Posterior cingulate gyrus (tissue), 11 donors: ENCODE measurements at regions not wholly inside any gene's neighbourhood (a gene's known extent, or its start where the extent isn't known, plus 50 kb on each side); places are given as distances from the start of the nearest gene placed in this dataset.
"Not testable (repeated sequence)": the region's sequence is repeated elsewhere in the genome, so short reads cannot be mapped to it uniquely, and the experiment has no call there.

Experiments
- DNase-seq, 10 donors: peaks; one replicate each; pipeline versions ENCODE4 v3.0.0 to v3.0.0-alpha.2; 2020 to 2021; ENCODE audit warnings: mixed read lengths in 3 of 10
- intact Hi-C: fragments of 100-400 bp; cut with DNase I; formaldehyde crosslinking; loops from one replicate; pipeline ENCODE4 v1.15.1; 2023

DNA sequence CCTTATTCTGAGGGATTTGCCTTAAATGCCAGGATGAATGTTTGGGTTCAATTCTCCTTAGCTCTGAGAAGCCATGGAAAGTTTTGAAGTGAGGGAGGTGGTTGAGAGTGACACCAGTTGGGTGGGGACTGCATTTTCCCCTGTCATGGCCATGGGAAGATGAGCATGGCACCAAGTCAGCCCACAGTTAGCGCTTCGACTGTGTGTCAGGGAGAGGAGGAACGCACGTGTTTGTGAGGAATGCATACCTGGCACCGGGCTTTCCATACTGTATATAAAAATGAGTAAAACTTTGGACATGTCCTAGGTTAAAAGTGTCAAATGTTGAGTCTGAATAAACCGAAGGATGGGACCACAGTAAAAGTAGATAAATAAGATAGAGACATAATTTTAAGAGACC, 187.5 kb upstream of the KL start:
- peak in 1 of 10 donors; percentile 62 for DNase-seq
- intact Hi-C loops = no loop called here

DNA sequence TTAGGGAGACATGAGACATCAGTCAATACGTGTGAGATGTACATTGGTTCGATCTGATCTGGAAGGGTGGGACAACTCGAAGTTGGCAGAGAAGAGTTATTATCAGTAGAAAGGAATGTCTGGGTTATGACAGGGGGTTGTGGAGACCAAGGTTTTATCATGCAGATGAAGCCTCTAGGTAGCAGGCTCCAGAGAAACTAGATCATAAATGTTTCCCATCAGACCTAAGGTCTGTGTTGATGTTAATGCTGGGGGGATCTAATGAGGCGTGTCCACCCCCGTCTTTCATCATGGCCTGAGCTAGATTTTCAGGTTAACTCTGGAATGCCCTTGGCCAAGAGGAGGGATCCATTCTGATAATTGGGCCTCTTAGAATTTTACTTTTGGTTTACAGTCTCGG, 187.0 kb upstream of the KL start:
- intact Hi-C loops = no loop called here

DNA sequence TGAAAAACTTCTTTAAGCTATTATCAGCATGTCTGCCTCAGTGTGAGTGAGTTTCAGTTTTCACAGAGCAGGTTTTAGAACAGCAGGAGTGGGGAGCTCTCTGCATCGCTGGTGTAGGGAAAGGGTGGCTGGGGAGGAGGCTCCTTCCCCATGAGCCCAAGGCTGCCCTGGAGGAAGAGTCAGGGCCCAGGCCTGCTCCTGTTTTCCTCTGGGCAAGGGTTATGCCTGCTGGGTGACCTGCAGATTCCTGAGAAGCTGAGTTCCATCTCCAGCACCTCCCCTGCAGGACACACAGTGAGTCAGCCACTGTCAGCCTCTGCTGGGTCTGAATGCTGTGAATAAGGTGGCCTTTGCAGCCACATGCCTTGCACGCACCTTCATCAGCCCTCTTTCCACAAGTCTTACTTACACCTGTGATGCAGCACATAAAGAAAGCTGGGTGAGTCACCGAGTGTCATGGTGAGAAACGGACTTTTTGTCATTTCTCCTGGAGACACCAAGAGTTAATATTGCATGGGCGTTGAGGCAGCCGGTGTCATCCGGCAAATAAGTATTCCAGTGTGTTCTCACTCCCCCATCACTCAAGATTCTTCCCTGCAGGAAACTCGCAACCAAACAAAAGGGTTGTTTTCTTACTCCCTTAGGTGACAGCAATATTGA, 186.4 kb upstream of the KL start:
- peak in 1 of 10 donors; percentile 66 for DNase-seq
- intact Hi-C loops = no loop called here

More for the DNA sequence above, 187.0 kb upstream of the KL start:
- DNase-seq = no peak

DNA sequence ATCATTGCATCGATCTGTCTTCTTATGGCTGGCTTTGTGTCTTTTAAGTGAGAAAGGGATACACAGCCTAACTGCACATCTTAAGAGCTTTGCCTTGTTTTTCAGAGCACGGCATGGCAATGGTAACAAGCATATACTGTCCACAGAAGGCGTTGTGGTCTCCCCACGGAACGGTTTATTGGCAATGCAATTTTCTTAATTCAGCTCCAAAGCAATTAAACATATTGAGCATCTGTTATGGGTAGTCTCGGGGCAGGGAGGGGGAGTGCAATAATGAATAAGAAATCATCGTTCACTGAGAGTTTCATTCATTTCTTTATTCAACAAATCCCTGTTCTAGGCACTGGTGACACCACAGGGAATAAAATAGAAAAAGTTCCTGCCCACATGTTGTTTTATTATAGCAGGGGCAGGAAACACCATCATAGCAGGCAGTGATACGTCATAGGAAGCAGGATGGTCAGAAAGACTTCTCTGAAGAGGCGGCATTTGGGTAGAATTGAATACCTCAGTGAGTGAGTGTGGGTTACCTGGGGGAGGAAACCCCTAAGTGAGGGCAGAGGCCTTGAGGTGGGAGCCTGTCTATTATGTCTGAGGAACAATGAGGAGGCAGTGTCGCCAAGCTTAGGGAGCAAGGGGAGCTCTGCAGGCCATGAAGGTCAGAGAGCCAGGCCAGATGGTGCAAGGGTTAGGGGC, 185.7 kb upstream of the KL start:
- no peak for DNase-seq
- intact Hi-C loops = no loop called here

DNA sequence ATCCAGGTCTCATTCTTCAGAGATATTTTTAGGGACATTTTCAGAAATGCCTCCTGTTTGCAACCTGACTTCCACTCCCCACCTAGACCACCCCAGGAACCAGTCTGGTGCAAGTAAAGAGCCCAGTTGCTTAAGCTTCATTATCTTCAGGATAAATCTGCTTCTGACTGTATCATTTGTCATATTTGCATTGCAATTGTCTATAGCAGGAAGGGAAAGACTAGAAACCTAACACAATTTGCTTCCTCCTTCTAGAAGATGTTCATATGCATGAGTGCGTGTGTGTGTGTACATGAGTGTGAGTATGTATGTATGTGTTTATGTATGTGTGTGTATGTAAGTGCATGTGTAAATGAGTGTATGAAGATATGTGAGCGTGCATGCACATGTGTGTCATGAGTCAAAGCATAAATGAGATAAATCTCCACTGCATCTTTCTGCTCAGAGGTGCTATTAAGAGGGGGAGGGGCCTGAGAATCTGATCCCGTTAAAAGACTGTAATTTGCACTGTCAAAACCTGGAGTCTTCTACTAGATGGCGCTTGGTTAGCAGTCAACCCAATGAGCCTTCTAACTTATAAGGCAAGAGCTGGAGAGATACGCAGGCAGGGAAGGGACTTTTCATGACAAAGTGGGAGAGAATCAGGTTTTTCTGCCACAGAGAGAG, 178.8 kb upstream of the KL start:
- intact Hi-C loops = no loop called here
- no peak for DNase-seq

DNA sequence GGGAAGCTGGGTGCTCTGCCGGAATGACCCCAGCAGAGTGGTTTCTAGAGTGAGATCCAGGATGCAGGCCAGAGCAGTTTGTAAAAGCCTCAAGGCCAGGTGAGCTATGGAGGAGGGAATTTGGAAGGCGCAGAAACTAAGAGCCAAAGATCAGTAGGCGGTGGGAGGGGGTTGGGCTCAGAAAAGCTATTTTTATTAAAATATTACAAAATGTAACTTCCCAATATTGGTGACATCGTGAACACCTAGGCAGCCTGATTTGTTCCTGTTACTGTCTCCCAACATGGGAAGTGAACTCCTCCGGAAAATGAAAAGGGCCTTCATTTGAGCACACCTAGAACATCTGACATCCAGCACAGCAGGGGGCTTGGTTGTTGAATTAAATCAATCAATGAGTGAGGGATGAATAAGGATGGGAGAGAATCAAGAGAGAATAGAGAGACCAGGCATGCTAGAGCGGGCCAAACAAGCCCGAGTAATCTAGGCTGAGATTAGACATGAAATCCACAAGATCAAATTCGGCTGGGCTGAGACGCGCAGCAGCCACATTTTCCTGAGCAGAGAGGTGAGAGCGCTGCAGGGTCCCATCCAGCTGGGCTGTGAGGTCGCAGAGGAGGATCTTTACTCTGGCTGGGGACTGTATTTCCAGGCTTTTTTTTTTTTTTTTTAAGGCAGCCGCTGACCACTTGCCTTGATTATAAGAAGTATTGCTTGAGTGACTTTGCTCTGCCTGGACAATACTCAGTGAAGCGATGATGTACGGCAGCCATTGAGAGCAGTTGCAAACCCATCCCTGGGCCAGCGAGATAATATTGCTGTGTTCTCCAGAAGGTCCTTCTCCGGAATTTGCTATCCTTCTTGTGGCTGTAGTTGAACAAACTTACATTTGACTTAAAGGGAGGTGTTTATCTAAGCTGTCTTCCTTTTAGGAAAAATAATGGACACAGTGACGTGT, 178.0 kb upstream of the KL start:
- no peak for DNase-seq
- intact Hi-C loops = no loop called here

DNA sequence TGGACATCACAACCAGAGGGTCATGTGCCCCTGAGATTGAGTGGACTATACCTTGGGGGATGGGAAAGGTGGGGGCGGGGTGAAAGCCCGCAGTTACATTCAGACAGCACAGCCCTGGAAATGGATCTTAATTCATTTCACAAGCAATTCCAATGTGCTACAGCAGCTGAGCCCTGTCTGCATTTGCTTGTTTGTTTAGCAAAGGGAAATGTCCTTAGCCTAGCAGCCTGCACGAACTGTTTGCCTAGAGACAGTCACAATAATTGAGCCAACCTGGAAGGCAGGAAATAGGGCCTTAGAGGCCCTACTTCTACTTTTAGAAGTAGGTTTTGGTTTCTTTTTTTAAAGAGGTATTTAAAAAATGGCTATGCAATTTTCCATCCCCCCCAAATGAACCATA, 177.3 kb upstream of the KL start:
- no peak for DNase-seq
- intact Hi-C loops = no loop called here

DNA sequence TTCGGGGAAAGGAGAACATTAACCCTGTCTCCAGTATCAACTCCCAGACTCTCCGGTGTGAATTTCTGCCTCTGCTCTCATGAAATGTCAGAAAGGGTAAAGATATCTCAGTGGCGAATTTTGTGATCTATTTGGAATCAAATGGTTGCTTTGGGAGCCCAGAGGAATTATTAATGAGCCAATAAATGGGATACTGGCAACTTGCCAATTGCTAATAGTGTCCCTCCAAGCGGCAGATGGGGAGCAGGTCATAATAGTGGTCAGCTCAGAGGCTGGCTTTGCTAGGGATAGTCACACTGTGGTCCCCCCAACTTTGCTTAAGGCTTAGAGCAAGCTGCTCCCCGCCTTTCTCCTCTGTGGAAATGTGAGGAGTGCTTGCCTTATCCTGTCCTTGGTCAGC, 176.1 kb upstream of the KL start:
- DNase-seq = no peak
- intact Hi-C loops = no loop called here

DNA sequence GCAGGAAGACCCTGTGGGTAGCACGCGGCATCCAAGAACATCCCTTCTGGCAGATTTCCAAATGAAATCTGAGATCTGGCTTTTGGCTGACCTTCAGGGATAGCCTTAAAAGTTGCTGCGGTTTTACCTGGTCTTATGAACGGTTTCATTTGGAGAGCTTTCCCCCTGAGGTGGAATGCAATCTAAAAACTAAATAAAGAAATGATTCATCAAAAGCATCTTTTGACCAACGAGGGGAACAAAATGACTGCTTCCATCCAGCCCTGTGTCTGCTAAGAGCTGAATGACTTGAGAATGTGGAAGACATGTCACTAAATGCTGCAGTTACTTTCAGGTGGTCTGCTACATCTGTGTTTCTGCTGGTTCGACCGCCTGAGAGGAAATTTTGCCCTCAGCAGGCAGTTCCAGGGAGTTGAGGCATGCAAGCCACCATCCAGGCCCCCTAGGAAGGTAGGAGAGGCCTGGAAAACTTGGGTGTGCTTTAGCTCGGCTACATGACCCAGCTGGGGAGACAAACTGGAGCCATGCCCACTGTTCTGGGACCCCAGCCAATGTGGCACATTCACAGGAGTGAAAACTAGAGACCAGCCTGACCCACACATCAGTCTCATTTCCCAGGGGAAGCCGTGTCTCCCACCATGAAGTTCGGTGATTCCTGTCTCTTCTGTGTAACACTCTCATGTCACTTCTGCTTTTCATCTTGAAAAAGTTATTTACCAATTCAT, 175.1 kb upstream of the KL start:
- DNase-seq = peak in 3 of 10 donors; percentile 17 to 85 (median 22)

DNA sequence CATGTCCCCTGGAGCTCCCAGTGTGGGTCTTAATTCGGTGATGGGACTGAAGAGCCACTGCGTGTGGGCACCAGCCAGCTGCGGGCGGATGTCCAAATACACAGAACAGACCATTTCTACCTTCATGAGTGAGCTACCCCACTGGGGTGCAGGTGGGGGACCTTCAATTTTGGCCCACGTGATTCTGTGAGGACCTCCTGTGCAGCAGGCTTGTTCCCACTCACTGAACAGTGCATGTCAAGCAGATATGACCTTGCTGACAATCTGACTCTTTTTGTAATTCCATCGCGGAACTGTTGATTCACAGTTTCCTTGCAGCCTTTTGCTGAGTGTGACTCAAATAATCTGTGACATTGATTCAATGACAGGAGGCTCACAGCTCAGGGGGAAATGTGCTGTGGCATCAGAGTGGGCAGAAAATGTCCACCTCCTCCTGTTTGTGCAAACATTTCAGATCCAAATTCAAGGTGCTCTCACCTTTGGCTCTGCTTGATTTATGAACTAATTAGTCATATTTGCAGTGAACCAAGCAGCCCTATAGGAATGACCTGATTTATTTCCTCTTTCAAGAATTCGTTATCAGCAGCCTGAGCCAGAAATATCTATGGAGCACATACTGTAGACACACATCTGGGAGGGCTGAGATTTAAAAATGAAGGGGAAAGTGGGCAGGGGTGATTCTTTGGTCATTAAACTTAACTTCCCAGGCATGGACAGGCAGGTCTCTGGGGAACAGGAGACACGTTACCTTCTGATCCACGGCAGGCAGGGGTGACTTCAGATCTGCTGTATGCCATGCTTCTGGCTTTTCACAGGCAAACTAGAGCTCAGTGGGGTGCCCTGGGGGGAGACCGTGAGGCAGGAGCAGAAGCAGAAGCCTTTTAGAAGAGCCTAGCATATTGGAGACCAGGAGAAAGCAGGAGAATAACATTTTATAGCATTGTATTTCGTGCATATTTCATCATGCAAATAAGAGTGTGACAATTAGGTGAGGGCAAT, 170.0 kb upstream of the KL start:
- DNase-seq = no peak
- intact Hi-C loops = no loop called here

More for the DNA sequence above, 175.1 kb upstream of the KL start:
- intact Hi-C loops = no loop called here

DNA sequence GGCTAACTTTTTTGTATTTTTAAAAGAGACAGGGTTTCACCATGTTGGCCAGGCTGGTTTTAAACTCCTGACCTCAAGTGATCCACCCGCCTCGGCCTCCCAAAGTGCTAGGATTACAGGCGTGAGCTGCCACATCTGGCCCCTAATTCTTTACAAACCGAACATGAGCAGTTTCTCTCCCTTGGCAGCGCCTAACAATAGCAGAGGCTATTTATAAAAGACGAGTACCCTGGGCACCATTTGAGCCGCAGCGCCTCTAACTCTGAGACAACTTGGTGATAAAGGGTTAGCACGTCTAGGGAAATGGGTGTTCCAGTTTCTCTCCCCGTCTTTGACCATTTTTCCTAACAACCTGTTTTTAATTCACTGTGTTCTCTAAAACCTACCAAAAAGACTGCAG, 168.2 kb upstream of the KL start:
- intact Hi-C loops, DNase-seq: not testable (repeated sequence)

DNA sequence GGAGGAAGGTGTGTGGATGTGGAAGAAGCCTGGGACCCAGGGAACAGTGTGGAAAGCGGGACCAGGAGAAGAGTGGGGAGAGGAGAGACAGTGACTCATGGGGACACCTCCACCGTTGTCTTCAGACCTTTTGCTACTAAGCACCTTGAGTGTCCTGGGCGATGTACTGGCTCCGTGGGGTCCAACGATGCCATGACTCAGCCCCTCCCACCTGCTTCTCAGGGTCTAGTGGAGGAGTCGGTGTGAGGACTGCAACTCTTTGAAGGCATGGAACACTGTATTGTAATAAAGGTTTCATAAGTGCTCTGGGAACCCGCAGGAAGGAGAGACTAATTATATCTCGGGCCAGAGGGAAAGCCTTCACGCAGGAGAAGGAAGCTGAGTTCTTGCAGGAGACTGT, 166.9 kb upstream of the KL start:
- intact Hi-C loops = no loop called here
- no peak for DNase-seq

DNA sequence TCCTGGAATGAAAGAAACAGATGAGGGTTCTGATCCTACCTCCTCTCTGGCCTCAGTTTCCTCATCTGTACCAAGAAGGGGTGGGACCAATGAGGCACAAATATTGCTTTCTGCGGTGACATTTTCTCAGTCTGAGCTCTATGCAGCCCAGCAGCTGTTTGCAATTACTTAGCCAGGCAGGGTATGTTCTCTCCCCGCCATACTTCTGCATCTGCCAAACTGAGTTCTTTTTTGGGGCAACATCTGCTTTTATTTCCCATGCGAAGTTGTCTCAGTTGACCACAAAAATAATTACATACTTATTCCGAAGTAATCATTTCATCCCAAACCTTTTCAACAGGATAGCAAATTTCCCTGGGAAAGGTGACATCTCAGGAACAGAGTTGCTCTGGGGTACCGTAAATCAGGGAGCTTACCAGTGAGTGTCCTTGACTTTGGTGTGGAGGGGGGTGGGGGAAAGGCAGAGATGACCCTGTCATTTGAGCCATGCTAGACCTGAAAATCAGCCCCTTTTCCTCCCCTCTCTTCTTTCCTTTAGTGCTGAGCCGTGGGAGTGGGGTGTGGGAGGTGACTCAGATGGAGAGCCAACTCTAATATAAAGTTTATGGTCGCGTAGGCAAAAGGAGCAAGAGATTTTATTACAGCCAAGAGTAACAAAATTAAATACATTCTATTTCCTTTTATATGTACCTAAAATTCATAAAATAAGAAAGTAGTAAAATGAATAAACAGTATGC, 165.7 kb upstream of the KL start:
- no peak for DNase-seq
- intact Hi-C loops = no loop called here

DNA sequence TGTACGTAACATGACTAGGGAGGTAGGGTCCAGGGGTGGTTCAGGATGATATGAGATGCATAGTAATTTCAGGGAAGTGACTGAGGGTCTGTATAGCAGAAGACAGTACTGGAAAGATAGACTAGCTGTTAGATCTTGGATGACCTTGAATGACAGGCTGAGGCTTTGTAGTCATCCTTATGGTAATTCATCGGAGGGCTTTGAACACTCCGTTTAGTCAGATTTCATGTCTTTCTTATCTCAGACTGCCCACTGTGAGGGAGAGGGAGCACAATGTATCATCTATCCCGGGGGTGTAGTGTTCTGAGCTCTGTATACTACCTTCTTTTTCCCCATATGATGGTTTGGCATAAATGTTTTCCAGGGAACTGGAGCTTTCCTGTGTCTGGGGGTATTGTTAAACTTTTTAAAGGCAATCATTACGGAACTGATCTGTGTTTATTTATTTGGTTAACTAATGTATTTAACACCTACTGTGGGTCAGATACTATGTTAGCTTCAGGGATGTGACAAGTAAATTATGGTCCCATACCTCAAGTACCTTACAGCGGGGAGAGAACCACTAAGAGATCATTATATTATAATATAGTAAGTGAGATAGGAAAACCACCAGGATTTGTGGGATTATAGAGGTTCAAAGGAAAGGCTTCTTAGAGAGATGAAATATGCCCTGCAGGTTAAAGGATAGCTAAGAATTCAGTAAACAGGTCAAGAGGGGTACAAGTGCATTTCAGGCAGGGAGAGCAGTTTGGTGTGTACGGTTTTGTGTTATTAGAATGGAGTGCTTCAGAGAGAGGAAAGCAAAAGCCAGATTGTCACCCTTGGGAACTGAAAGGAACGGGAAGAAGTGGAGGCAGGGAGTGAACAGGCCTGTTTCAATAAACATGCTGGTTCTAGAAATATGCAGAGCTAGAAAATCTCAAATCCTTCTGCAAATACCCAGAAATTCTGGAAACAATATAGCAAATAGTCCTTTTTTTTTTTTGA, 164.8 kb upstream of the KL start:
- intact Hi-C loops = no loop called here
- no peak for DNase-seq

DNA sequence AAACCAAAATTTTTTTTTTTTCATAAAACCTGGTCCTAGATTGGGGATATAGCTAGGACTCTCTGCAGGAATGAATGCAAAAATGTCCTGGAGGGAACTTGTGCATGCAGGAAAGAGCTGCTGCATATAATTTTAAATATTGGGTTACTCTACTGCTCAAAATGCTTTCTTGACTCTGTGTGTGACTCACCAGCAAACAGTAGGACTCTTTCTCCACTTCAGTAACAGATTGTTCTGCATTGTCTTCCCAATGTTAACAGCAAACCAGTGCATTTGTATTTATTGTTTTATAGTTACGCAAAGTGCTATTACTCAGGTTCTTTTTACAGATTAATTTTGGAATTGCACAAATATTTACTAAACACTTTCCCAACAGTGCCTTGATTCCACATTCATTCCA, 163.7 kb upstream of the KL start:
- intact Hi-C loops = no loop called here
- DNase-seq = no peak

DNA sequence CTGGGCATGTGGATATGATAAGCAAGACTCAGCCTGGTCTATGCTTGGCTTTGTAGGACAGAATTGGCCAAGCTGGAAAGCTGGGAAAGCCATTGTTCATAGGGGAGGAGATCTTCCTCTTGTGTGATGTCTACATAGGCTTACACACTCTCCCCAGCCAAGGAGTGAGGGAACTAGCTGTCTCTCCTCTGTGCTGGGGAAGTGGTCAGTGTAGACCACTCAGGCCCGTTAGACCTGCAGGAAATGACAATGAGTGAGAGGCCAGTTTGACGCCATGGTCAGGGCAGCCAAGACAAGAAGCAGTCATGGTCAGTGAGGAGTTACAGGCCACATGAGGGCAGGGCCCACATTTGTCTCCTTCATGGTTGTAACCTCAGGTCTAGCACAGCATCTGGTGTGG, 159.1 kb upstream of the KL start:
- no peak for DNase-seq
- intact Hi-C loops = no loop called here

DNA sequence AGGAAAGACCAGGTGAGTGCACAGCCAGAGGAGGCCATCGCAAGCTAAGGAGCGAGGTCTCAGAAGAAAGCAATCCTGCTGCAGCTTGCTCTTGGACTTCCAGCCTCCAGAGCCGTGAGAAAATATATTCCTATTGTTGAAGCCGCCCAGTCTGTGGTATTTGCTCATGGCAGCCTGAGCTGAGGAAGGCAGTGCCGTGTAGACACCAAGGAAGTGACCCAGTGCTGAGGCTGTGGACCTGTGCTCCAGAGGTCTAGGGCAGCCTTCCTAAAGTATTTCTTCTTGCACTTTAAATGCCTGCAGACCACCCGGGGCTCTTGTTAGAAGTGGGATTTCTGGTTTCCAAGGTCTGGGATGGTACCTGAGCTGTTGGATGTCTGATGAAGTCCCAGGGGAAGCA, 158.5 kb upstream of the KL start:
- no peak for DNase-seq
- intact Hi-C loops = no loop called here
